ENCODE measurements at regions not wholly inside any gene's neighbourhood (a gene's known extent, or its start where the extent isn't known, plus 50 kb on each side); places are given as distances from the start of the nearest gene placed in this dataset.

DNA sequence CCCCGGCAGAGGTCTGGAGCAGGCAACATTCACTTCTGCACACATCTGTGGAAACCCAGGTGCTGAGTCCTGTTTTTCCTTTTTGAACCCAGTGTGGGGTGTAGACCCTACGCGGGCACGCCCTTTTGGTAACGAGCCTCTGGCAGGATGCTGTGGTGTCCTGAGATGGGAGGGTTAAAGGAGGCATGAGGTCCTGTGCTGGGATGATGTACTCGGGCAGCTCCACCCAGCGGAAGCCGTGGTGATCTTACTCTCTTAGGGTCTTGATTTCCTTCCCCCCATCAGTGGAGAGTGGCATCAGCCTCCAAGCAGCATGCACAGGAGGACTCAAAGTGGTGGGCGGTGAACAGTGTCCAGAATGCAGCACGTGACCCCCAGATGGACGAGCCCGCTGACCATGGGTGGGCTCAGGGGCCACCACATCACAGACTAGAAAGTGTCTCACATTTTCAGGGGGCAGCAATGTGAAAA is 148.6 kb downstream of the DNAJB6 start:
- ChIA-PET CTCF (no interaction called here), POLR2A (ENCODE audit: unreplicated experiment) (no interaction called here)
- no peaks in the 10 kb centered on the region for H3K27me3 ChIP-seq (ENCODE audit: low read length)
- intact Hi-C loops (cut with micrococcal nuclease), result no loop called here
- H4K20me1 ChIP-seq (ENCODE audit: low read length), result no peaks in the 10 kb centered on the region
- no peaks in the 10 kb centered on the region for H3F3A ChIP-seq (ENCODE audit: low read length, unreplicated experiment)
- TF ChIP-seq EZH2 (IDR thresholded peaks at IDR 0.05; ENCODE audit: low read length, unreplicated experiment), result no peak
- TF ChIP-seq EZH2phosphoT487 (IDR thresholded peaks at IDR 0.05; ENCODE audit: borderline replicate concordance, low read length), result no peak
- TF ChIP-seq, protein P1, sequence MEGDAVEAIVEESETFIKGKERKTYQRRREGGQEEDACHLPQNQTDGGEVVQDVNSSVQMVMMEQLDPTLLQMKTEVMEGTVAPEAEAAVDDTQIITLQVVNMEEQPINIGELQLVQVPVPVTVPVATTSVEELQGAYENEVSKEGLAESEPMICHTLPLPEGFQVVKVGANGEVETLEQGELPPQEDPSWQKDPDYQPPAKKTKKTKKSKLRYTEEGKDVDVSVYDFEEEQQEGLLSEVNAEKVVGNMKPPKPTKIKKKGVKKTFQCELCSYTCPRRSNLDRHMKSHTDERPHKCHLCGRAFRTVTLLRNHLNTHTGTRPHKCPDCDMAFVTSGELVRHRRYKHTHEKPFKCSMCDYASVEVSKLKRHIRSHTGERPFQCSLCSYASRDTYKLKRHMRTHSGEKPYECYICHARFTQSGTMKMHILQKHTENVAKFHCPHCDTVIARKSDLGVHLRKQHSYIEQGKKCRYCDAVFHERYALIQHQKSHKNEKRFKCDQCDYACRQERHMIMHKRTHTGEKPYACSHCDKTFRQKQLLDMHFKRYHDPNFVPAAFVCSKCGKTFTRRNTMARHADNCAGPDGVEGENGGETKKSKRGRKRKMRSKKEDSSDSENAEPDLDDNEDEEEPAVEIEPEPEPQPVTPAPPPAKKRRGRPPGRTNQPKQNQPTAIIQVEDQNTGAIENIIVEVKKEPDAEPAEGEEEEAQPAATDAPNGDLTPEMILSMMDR (conservative IDR thresholded peaks at IDR 0.05; ENCODE audit: low read depth, low read length), result no peak
- H3K79me2 ChIP-seq (ENCODE audit: low read length), result no peaks in the 10 kb centered on the region
- no peak for DNase-seq
- H3K4me1 ChIP-seq (ENCODE audit: insufficient read depth, low read length), result peaks cover 12% of the 10 kb centered on the region
- H3K9me2 ChIP-seq (replicated peaks; ENCODE audit: low read length), result no peaks in the 10 kb centered on the region
- H3K27ac ChIP-seq (ENCODE audit: low read length), result no peak overlapping the region
- no peaks in the 10 kb centered on the region for H3K36me3 ChIP-seq (ENCODE audit: low read depth, low read length)
- H2AFZ ChIP-seq (ENCODE audit: low read length), result no peak overlapping the region
- H3K4me3 ChIP-seq (ENCODE audit: low read length), result no peak overlapping the region
- no peak overlapping the region for H3K4me2 ChIP-seq (ENCODE audit: low read length)
- H3K9ac ChIP-seq (ENCODE audit: low read length), result no peak overlapping the region
- H3K9me3 ChIP-seq (ENCODE audit: low read length), result no peaks in the 10 kb centered on the region
- no peak for ATAC-seq
- no TSS peak for BruUV-seq (replicated peaks)

GRCh38 chr7:157486007-157486755 is 149.4 kb downstream of the DNAJB6 start:
- ChIA-PET POLR2A (ENCODE audit: unreplicated experiment) (no interaction called here), CTCF (no interaction called here)
- no peak for ATAC-seq

More at GRCh38 chr7:157486007-157486755, 149.4 kb downstream of the DNAJB6 start:
- H3K9ac ChIP-seq (ENCODE audit: low read length), result no peak overlapping the region
- H3K9me2 ChIP-seq (replicated peaks; ENCODE audit: low read length), result no peaks in the 10 kb centered on the region
- no peak overlapping the region for H3K27ac ChIP-seq (ENCODE audit: low read length)
- H3K79me2 ChIP-seq (ENCODE audit: low read length), result no peaks in the 10 kb centered on the region
- peaks cover 19% of the 10 kb centered on the region for H3K4me1 ChIP-seq (ENCODE audit: insufficient read depth, low read length)
- no TSS peak for BruUV-seq (replicated peaks)
- H3K36me3 ChIP-seq (ENCODE audit: low read depth, low read length), result no peaks in the 10 kb centered on the region
- no peak overlapping the region for H3K4me3 ChIP-seq (ENCODE audit: low read length)
- DNase-seq, result no peak
- no peaks in the 10 kb centered on the region for H3K27me3 ChIP-seq (ENCODE audit: low read length)
- H2AFZ ChIP-seq (ENCODE audit: low read length), result no peak overlapping the region
- no peak overlapping the region for H3K4me2 ChIP-seq (ENCODE audit: low read length)
- peaks cover 5% of the 10 kb centered on the region for H3F3A ChIP-seq (ENCODE audit: low read length, unreplicated experiment)
- TF ChIP-seq, protein P1 (conservative IDR thresholded peaks at IDR 0.05; ENCODE audit: low read depth, low read length), result no peak
- TF ChIP-seq EZH2phosphoT487 (IDR thresholded peaks at IDR 0.05; ENCODE audit: borderline replicate concordance, low read length), result no peak
- no peak for TF ChIP-seq EZH2 (IDR thresholded peaks at IDR 0.05; ENCODE audit: low read length, unreplicated experiment)
- peaks cover 1% of the 10 kb centered on the region for H3K9me3 ChIP-seq (ENCODE audit: low read length)
- H4K20me1 ChIP-seq (ENCODE audit: low read length), result no peaks in the 10 kb centered on the region
- intact Hi-C loops (cut with micrococcal nuclease), result no loop called here
